ENCODE measurements at regions not wholly inside any gene's neighbourhood (a gene's known extent, or its start where the extent isn't known, plus 50 kb on each side); places are given as distances from the start of the nearest gene placed in this dataset.
"Not testable (repeated sequence)": the region's sequence is repeated elsewhere in the genome, so short reads cannot be mapped to it uniquely, and the experiment has no call there.

DNA sequence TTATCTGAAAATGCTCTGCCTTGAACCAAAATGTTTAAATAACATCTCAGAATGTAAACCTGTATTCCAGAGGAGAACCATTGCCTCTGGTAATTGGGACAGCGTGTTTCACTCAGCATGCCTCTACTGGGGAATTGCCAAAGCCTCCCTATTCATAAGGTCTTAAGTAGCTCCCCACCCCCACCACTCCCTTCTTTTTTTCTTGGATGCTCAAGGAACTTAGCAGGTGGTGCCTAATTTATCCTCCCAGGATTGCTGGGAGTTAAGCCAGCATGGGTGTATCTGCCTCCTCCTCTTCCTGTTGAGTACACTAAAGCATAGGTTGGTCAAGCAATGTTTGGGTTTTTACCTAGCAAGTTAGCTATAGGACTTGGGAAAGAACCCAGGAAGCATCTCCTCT lies 220.2 kb downstream of the DMAC1 start:
- Histone ChIP-seq H3K4me3 (ENCODE audit: low read length) (no peak overlapping the region), H3K27me3 (ENCODE audit: control insufficient read depth, insufficient read depth) (no peaks in the 10 kb centered on the region), H3K4me1 (ENCODE audit: control insufficient read depth, insufficient read depth, low read length) (no peaks in the 10 kb centered on the region), H3K9me3 (ENCODE audit: control insufficient read depth, low read length) (no peaks in the 10 kb centered on the region), H3K27ac (ENCODE audit: low read length) (no peak overlapping the region)
- intact Hi-C loops (cut with DNase I), result no loop called here
- 80% methylated on average over 1 of the region's 1 CpG for WGBS
- ATAC-seq (no peak), DNase-seq (no peak)

DNA sequence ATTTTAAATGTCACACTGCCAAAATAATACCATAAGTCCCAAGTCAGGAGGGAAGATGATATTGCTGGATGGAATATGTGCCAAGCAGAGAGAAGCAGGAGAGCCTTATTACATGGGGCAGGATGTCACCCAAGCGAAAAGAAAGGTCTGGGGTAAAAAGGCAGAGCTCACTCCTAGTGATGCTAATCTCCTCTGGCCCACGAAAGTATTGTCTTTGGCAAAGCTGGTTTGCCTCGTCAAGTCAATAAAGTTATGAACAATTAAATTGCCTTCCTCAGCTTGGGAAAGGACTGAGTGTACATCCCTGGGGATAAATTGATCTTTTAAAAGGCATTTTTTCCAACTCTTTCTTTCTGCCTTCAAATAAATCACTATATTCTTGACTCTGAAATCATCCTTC lies 220.6 kb downstream of the DMAC1 start:
- WGBS, result 56% methylated on average over 3 of the region's 3 CpGs
- Histone ChIP-seq H3K27me3 (ENCODE audit: control insufficient read depth, insufficient read depth) (no peaks in the 10 kb centered on the region), H3K4me3 (ENCODE audit: low read length) (no peak overlapping the region), H3K9me3 (ENCODE audit: control insufficient read depth, low read length) (no peaks in the 10 kb centered on the region), H3K27ac (ENCODE audit: low read length) (no peak overlapping the region), H3K4me1 (ENCODE audit: control insufficient read depth, insufficient read depth, low read length) (no peaks in the 10 kb centered on the region)
- ATAC-seq (no peak), DNase-seq (no peak)
- intact Hi-C loops (cut with DNase I), result no loop called here

DNA sequence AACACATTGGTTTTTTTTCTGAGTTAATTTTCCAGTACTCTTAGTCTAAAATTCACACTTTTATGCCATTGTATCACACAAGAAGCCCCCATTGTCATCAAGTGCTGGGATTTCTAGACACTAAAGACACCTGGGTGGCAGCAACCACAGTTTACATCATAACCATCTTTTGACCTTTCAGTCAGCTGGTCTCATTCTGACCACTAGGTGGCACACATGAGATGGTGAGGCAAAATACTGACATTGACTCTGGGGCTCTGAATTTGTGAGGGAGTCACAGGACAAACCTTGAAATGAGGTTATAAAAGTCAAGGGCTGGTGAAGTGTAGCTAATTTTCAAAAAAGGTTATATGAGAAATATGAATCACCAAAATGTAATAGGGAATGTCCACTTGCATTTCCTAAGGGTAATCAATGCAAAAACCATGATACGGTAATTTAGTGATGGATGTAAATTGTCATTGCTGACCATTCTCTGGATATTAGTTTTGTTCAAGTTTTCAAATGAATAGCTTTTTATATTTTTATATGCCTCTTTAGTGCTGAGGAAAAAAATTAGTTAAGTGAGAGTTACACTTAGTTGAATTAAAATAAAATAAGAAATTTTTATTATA lies 229.4 kb downstream of the DMAC1 start:
- Histone ChIP-seq H3K4me1 (ENCODE audit: control insufficient read depth, insufficient read depth, low read length) (no peaks in the 10 kb centered on the region), H3K9me3 (ENCODE audit: control insufficient read depth, low read length) (no peaks in the 10 kb centered on the region), H3K27ac (ENCODE audit: low read length) (no peak overlapping the region), H3K27me3 (ENCODE audit: control insufficient read depth, insufficient read depth) (no peaks in the 10 kb centered on the region), H3K4me3 (ENCODE audit: low read length) (no peak overlapping the region)
- no peak for DNase-seq
- no peak for ATAC-seq
- intact Hi-C loops (cut with DNase I), result no loop called here
- WGBS, result 99% methylated on average over 1 of the region's 1 CpG

DNA sequence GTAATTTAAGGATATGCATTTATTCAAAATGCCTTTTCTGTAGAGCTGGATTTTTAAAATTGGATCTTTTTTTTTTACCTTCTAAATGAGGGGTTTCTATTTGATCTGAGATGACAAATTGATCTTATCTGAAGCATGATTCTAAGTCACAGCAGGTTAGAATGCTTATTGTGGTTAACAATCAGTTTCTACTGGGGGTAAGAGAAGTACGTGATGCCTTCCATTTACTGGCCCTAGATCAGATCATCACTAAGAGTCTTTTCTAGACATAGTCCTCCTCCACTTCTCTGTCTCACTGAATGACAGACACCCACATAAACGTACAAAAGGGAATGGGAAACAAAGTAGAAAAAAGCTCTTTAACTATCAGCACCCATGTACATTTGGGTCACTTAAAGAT lies 231.9 kb downstream of the DMAC1 start:
- WGBS, result 75% methylated on average over 2 of the region's 2 CpGs
- no peak overlapping the region for H3K4me3 ChIP-seq (ENCODE audit: low read length)
- ATAC-seq (no peak), DNase-seq (no peak)
- H3K27ac ChIP-seq (ENCODE audit: low read length), result no peak overlapping the region
- H3K27me3 ChIP-seq (ENCODE audit: control insufficient read depth, insufficient read depth), result no peaks in the 10 kb centered on the region
- intact Hi-C loops (cut with DNase I), result no loop called here
- H3K9me3 ChIP-seq (ENCODE audit: control insufficient read depth, low read length), result no peaks in the 10 kb centered on the region
- no peaks in the 10 kb centered on the region for H3K4me1 ChIP-seq (ENCODE audit: control insufficient read depth, insufficient read depth, low read length)

DNA sequence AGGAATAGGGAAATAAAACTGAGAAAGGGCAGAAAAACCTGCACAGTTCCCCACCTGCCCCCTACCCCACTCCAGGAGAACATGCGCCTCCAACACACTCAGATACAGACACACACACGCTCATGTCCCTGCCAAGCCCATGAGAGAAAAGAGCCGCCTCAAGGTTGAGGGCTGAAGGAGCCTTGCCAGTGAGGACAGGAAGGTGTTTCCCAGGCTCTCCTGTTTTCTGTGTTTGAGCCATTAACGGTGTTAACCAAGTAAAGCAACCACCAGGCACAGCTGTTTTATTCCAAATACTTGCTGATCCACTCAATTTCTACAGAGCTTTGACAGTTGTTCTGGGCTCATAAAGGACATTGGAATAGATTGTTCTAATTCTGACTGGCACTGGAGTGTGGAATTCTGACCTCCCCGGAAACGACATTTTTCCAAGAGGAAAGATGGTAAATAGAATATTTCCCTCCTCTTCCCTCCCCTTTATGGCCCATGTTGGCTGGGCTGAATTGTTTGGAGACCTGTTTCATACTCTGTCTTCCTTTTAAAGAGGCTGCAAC lies 238.0 kb downstream of the DMAC1 start:
- intact Hi-C loops (cut with DNase I), result no loop called here
- H3K27me3 ChIP-seq (ENCODE audit: control insufficient read depth, insufficient read depth), result no peaks in the 10 kb centered on the region
- no peak overlapping the region for H3K27ac ChIP-seq (ENCODE audit: low read length)
- no peak overlapping the region for H3K4me3 ChIP-seq (ENCODE audit: low read length)
- ATAC-seq (no peak), DNase-seq (no peak)
- 69% methylated on average over 6 of the region's 6 CpGs for WGBS
- H3K9me3 ChIP-seq (ENCODE audit: control insufficient read depth, low read length), result no peaks in the 10 kb centered on the region
- peaks cover 2% of the 10 kb centered on the region for H3K4me1 ChIP-seq (ENCODE audit: control insufficient read depth, insufficient read depth, low read length)

DNA sequence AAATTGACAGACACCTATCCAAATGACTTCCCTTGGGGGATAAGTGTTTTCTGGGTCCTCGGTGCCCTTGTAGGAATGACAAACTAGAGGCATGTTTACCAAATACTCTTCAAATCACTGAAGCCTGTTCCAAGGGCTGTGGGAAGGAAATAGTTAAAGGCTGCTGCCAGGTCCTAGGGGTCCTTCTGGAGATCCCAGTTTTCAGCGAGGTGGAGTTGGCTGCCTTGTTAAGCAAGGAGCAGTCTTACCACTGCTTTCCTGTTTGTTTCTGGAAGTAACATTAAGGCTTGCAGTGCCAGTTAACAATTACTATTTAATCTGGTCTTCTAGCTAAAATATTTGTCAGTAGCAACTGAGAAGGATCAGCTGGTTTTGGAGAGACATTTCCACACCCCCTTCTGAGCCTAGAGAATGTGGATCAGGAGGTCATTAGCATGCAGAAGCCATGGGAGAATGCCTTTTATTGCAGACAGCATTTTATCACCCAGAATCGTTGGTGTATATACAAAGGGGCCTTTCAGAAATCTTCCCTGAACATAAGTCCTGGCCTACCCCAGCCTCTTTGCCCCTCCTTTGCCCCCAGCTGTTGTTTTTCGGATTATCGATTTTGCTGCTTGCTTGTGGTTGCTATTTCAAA lies 238.8 kb downstream of the DMAC1 start:
- H3K4me1 ChIP-seq (ENCODE audit: control insufficient read depth, insufficient read depth, low read length), result peaks cover 2% of the 10 kb centered on the region
- intact Hi-C loops (cut with DNase I), result no loop called here
- WGBS, result 38% methylated on average over 5 of the region's 5 CpGs
- H3K27me3 ChIP-seq (ENCODE audit: control insufficient read depth, insufficient read depth), result no peaks in the 10 kb centered on the region
- no peak overlapping the region for H3K27ac ChIP-seq (ENCODE audit: low read length)
- ATAC-seq (peak in 1 of 2 donors; percentile 64), DNase-seq (no peak)
- H3K4me3 ChIP-seq (ENCODE audit: low read length), result no peak overlapping the region
- no peaks in the 10 kb centered on the region for H3K9me3 ChIP-seq (ENCODE audit: control insufficient read depth, low read length)

DNA sequence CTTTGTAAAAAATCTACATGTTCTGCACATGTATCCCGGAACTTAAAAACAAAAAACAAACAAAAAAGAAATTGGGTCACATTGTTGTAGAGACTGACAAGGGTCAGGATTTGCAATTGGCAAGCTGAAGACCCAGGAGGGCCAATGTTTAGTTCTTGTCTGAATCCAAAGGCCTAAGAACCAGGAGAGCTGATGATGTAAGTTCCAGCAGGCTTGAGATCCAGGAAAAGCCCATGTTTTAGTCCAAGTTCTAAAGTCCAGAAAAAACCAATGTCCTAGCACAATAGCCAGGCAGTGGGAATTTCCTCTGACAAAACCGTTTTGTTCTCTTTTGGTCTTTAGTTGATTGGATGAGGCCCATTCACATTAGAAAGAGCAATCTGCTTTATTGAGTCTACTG lies 244.9 kb downstream of the DMAC1 start:
- Histone ChIP-seq H3K27me3 (ENCODE audit: control insufficient read depth, insufficient read depth) (no peaks in the 10 kb centered on the region), H3K9me3 (ENCODE audit: control insufficient read depth, low read length) (no peaks in the 10 kb centered on the region), H3K4me3 (ENCODE audit: low read length) (no peak overlapping the region), H3K27ac (ENCODE audit: low read length) (no peak overlapping the region), H3K4me1 (ENCODE audit: control insufficient read depth, insufficient read depth, low read length) (no peaks in the 10 kb centered on the region)
- no peak for ATAC-seq
- intact Hi-C loops (cut with DNase I), result no loop called here
- WGBS, result 59% methylated on average over 2 of the region's 2 CpGs
- no peak for DNase-seq

DNA sequence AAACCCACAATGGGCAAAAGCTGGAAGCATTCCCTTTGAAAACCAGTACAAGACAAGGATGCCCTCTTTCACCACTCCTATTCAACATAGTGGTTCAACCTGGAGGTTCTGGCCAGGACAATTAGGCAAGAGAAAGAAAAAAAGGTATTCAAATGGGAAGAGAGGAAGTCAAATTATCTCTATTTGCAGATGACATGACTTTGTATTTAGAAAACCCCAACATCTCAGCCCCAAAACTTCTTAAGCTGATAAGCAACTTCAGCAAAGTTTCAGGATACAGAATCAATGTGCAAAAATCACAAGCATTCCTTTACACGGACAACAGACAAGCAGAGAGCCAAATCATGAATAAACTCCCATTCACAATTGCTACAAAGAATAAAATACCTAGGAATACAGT lies 246.9 kb downstream of the DMAC1 start:
- H3K4me3 ChIP-seq (ENCODE audit: low read length); H3K27me3 ChIP-seq (ENCODE audit: control insufficient read depth, insufficient read depth); H3K4me1 ChIP-seq (ENCODE audit: control insufficient read depth, insufficient read depth, low read length); DNase-seq; H3K9me3 ChIP-seq (ENCODE audit: control insufficient read depth, low read length); intact Hi-C loops (cut with DNase I); ATAC-seq; H3K27ac ChIP-seq (ENCODE audit: low read length): not testable (repeated sequence)
- 42% methylated on average over 1 of the region's 1 CpG for WGBS

DNA sequence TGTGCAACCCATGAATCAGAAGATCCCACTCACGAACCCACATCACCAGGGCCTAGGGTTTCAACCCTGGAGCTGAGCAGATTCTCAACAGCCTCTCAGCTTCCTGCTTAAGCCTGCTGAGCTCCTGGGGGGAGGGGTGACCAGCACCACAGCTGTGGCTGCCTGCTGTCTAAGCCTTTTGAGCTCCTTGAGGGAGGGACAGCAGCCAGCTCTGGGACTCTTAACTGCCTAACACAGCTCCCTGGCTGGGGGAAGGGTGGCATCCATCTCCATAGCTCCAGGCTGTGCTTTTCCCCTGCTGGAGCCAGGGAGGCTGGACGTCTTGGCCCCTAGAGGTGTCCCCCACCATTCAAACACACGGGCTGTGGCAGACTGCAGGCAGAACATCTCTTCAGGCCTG lies 250.3 kb downstream of the DMAC1 start:
- no peaks in the 10 kb centered on the region for H3K4me1 ChIP-seq (ENCODE audit: control insufficient read depth, insufficient read depth, low read length)
- no peaks in the 10 kb centered on the region for H3K9me3 ChIP-seq (ENCODE audit: control insufficient read depth, low read length)
- WGBS, result 34% methylated on average over 3 of the region's 3 CpGs
- ATAC-seq (no peak), DNase-seq (peak in 1 of 3 donors; percentile 52)
- peaks cover 2% of the 10 kb centered on the region for H3K27me3 ChIP-seq (ENCODE audit: control insufficient read depth, insufficient read depth)
- H3K4me3 ChIP-seq (ENCODE audit: low read length), result no peak overlapping the region
- H3K27ac ChIP-seq (ENCODE audit: low read length), result no peak overlapping the region
- intact Hi-C loops (cut with DNase I), result no loop called here

DNA sequence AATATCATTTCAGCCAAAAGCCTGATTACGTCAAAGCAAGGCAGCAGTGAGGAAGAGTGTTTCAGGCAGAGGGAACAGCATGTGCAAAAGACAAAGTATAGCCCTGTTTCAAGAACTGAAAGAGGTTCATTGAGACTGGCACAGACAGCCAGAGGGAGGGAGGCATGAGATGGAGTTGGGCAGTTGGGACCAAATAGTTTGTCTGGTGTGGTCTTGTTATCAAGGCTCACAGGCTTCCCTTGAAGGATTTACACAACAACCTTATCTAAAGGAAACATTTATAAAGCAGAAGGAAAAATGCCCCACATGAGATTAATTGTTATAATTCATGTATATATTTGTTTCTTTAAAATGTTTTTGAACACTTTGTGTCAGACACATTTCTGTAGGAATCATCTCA lies 253.3 kb downstream of the DMAC1 start:
- H3K27me3 ChIP-seq (ENCODE audit: control insufficient read depth, insufficient read depth), result peaks cover 2% of the 10 kb centered on the region
- 0% methylated on average over 1 of the region's 1 CpG for WGBS
- no peak for ATAC-seq
- DNase-seq, result no peak
- intact Hi-C loops (cut with DNase I), result no loop called here
- no peak overlapping the region for H3K4me3 ChIP-seq (ENCODE audit: low read length)
- H3K4me1 ChIP-seq (ENCODE audit: control insufficient read depth, insufficient read depth, low read length), result no peaks in the 10 kb centered on the region
- H3K9me3 ChIP-seq (ENCODE audit: control insufficient read depth, low read length), result no peaks in the 10 kb centered on the region
- H3K27ac ChIP-seq (ENCODE audit: low read length), result no peak overlapping the region

DNA sequence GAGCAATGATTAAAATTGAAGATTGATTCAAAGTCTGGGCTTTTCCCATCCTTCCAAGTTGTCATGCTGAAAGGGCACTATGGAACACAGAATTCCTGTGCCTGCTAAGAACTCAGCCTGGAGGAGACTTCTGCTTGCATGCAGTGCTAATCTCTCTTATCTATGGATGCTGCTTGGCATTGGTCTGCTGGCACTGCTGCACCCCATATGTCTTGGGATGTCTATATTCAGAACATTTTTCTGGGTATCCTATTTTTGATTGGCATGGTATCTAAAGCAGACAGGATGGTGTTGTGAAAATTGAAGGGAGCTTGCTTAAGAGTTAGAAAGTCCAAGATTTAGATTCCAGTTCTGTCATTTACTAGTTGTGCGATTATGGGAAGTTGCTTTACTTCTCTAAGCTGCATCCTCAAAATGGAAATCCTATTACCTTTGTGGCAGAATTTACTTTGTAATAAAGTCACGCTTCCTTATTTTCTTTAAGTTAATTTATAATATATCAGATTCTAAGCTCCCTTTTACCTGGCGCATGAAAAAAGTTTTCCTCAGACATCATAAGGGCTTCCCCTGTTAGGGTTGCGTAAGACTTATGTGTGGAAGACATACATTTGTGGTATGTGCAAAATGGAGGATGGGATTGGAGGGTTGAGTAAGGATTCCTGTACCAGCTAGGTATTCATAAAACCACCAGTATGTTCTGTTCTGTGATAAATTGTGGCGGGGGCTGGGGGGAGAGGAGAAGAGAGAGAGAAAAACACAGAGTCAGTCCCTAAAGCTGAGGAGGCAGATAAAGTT lies 254.0 kb downstream of the DMAC1 start:
- no peaks in the 10 kb centered on the region for H3K9me3 ChIP-seq (ENCODE audit: control insufficient read depth, low read length)
- no peak for DNase-seq
- peaks cover 2% of the 10 kb centered on the region for H3K27me3 ChIP-seq (ENCODE audit: control insufficient read depth, insufficient read depth)
- no peaks in the 10 kb centered on the region for H3K4me1 ChIP-seq (ENCODE audit: control insufficient read depth, insufficient read depth, low read length)
- no peak for ATAC-seq
- H3K4me3 ChIP-seq (ENCODE audit: low read length), result no peak overlapping the region
- intact Hi-C loops (cut with DNase I), result no loop called here
- no peak overlapping the region for H3K27ac ChIP-seq (ENCODE audit: low read length)
- 95% methylated on average over 5 of the region's 5 CpGs for WGBS

Data from right cardiac atrium (tissue), 5 donors.